HG02943 (cell line): ENCODE measurements at regions not wholly inside any gene's neighbourhood (a gene's known extent, or its start where the extent isn't known, plus 50 kb on each side); places are given as distances from the start of the nearest gene placed in this dataset.

ENCODE experiments used
- ATAC-seq: cut with Tn5 transposase; IDR thresholded peaks from one replicate; pipeline ENCODE4 v1.9.1; 2021; ENCODE audit warnings: mild to moderate bottlenecking, low read depth, moderate library complexity; ENCODE audit not compliant: unreplicated experiment

GRCh38 chr5:66529704-66530103 lies 66.5 kb upstream of the MAST4 start:
- ATAC-seq: no peak

GRCh38 chr5:66538126-66538525 lies 58.1 kb upstream of the MAST4 start:
- no peak for ATAC-seq

- ATAC-seq: no peak
Observed at GRCh38 chr5:66538531-66538930, 57.7 kb upstream of the MAST4 start.

- ATAC-seq: no peak
Observed at GRCh38 chr5:66540078-66540477, 56.1 kb upstream of the MAST4 start.

GRCh38 chr5:66542711-66543110 lies 53.5 kb upstream of the MAST4 start:
- no peak for ATAC-seq
